ENCODE measurements at regions not wholly inside any gene's neighbourhood (a gene's known extent, or its start where the extent isn't known, plus 50 kb on each side); places are given as distances from the start of the nearest gene placed in this dataset.
A peak's percentile ranks its signal among the peaks of the same experiment; 100 is the strongest.

DNA sequence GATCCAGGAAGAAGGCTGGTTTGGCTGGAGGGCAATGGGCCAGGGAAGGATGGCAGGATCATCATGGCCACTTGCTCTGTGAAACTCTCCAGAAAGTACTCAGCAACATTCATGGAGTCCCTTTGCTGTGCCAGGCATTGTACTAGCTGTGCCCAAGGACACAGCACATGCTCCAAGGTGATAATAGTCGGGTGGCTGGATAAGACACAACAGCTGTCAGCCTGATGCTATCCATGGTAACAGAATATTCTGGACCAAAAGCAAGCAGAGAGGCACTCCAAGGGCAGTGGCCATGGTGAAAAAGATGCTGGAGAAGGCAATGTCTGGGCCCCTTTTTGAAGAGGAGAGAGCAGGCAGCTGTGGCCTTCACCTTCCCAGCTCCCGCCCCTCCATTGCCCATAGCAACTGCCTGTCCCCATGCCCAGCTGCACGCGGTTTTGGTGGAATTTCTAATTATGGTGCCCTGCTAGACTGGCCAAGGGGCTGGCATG lies 113.8 kb upstream of the CPEB4 start:
- Mint-ChIP-seq H3K27ac (no peak overlapping the region), H3K4me3 (no peak overlapping the region), H3K4me1 (peaks cover 0 to 3% (median 0%) of the 10 kb centered on the region in 7 donors), H3K9me3 (no peaks in the 10 kb centered on the region), H3K36me3 (no peaks in the 10 kb centered on the region), H3K27me3 (peaks cover 0 to 2% (median 0%) of the 10 kb centered on the region in 5 donors)
- Histone ChIP-seq H3K4me3 (ENCODE audit: low read length) (no peak overlapping the region), H3K4me1 (ENCODE audit: control insufficient read depth in 2 of 2, insufficient read depth in 2 of 2, low read length in 2 of 2) (no peaks in the 10 kb centered on the region), H3K9me3 (ENCODE audit: control insufficient read depth in 2 of 3, low read length in 3 of 3) (no peaks in the 10 kb centered on the region), H3K27me3 (ENCODE audit: control insufficient read depth in 2 of 2, insufficient read depth in 2 of 2, low read length in 2 of 2) (no peaks in the 10 kb centered on the region), H3K36me3 (ENCODE audit: control insufficient read depth in 2 of 3, insufficient read depth in 3 of 3, low read length in 3 of 3) (no peaks in the 10 kb centered on the region), H3K27ac (ENCODE audit: low read depth, low read length) (no peak overlapping the region)
- intact Hi-C loops (cut with micrococcal nuclease): no loop called here
- CTCF ChIA-PET: no interaction called here
- DNase-seq (no peak), ATAC-seq (no peak)
- POLR2A ChIA-PET: no interaction called here

DNA sequence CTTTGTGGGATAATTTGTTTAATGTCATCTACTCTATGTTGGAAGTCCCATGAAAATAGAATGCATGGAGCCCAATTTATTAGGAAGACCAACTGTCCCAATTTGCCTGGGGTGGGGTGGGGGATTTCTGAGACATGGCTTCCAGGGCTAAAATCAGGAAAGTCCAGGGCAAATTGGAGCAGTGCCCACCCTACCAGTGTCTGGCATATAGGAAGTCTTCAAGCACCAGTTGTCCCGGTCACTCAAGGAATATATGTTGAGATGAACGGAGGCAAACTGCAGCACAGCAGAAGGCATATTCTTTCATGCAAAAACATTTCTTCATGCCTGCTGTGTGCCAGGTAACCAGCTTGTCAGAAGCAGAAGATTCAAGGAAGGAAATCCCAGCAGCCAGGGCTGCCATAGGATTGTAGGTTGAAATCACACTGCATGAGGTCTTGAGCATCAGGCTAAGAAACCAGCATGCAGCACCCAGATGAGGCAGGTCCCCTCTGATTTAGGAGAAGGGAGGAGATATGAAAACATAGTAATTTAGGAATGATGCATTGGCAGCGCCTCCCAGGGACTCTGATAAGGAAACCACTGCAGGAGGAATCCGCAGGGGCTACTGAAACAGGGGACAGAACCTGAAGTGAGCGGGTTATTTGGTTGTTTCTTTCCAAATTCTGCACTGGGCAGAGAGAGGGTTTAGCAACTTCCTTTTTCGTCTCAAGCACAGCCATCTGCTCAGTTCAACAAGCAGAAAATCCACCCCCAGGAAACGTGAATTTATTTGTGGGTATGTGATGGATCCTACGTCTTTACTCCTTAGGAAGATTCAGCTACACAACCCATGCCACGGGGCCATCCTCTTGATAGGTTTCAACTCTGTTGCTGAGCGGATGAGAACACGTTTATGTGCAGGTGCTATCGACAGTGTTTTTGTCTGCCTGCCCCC lies 112.6 kb upstream of the CPEB4 start:
- Histone ChIP-seq H3K4me3 (ENCODE audit: low read length) (no peak overlapping the region), H3K9me3 (ENCODE audit: control insufficient read depth in 2 of 3, low read length in 3 of 3) (no peaks in the 10 kb centered on the region), H3K27me3 (ENCODE audit: control insufficient read depth in 2 of 2, insufficient read depth in 2 of 2, low read length in 2 of 2) (no peaks in the 10 kb centered on the region), H3K36me3 (ENCODE audit: control insufficient read depth in 2 of 3, insufficient read depth in 3 of 3, low read length in 3 of 3) (no peaks in the 10 kb centered on the region), H3K27ac (ENCODE audit: low read depth, low read length) (no peak overlapping the region), H3K4me1 (ENCODE audit: control insufficient read depth in 2 of 2, insufficient read depth in 2 of 2, low read length in 2 of 2) (no peaks in the 10 kb centered on the region)
- ATAC-seq (no peak), DNase-seq (no peak)
- ChIA-PET CTCF (no interaction called here), POLR2A (no interaction called here)
- no peaks in the 10 kb centered on the region for H3K36me3 Mint-ChIP-seq
- no peaks in the 10 kb centered on the region for H3K9me3 Mint-ChIP-seq
- H3K27ac Mint-ChIP-seq: peak overlapping the region in 1 of 9 donors; percentile 38
- intact Hi-C loops (cut with micrococcal nuclease): no loop called here
- H3K4me3 Mint-ChIP-seq: no peak overlapping the region
- H3K4me1 Mint-ChIP-seq: peaks cover 0 to 5% (median 0%) of the 10 kb centered on the region in 7 donors
- peaks cover 0 to 2% (median 0%) of the 10 kb centered on the region in 5 donors for H3K27me3 Mint-ChIP-seq

DNA sequence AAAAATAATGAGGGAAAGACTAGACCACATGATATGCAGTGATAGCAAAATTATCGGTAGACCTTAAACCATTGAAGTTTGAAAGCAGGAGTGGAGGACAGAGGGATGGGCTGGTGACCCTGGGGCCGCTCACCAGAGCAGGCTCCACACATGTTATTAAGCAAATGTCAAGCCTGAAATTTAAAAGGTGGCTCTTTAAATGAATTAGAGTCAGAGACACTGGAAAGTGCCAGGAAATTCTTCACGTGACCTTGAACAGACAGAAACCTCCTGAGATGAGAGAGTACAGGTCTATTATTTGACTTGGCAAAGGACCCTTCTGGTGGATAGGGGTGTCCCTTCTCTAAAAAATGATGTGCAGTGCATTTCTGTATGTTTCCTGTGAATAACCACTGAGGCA lies 111.0 kb upstream of the CPEB4 start:
- POLR2A ChIA-PET: no interaction called here

GRCh38 chr5:173777674-173778073 lies 110.5 kb upstream of the CPEB4 start:
- no peaks in the 10 kb centered on the region for H3K27me3 ChIP-seq (ENCODE audit: control insufficient read depth in 2 of 2, insufficient read depth in 2 of 2, low read length in 2 of 2)
- Mint-ChIP-seq H3K4me3 (no peak overlapping the region), H3K4me1 (peaks cover 7 to 15% (median 14%) of the 10 kb centered on the region in 7 donors), H3K36me3 (no peaks in the 10 kb centered on the region), H3K9me3 (no peaks in the 10 kb centered on the region), H3K27ac (no peak overlapping the region), H3K27me3 (peaks cover 0 to 2% (median 0%) of the 10 kb centered on the region in 5 donors)
- DNase-seq: no peak
- no peaks in the 10 kb centered on the region for H3K36me3 ChIP-seq (ENCODE audit: control insufficient read depth in 2 of 3, insufficient read depth in 3 of 3, low read length in 3 of 3)
- no peaks in the 10 kb centered on the region for H3K9me3 ChIP-seq (ENCODE audit: control insufficient read depth in 2 of 3, low read length in 3 of 3)
- no peak overlapping the region for H3K27ac ChIP-seq (ENCODE audit: low read depth, low read length)
- H3K4me3 ChIP-seq (ENCODE audit: low read length): no peak overlapping the region
- POLR2A ChIA-PET: no interaction called here
- CTCF ChIA-PET: interaction anchor here (0.6 kb wide), 1 partner anchor 81 kb away, joined by 3 read pairs; no protein-coding TSS in a partner anchor
- ATAC-seq: no peak
- peaks cover 4 to 6% of the 10 kb centered on the region in 2 donors for H3K4me1 ChIP-seq (ENCODE audit: control insufficient read depth in 2 of 2, insufficient read depth in 2 of 2, low read length in 2 of 2)
- intact Hi-C loops (cut with micrococcal nuclease): no loop called here

More for the DNA sequence above, 111.0 kb upstream of the CPEB4 start:
- CTCF ChIA-PET: no interaction called here
- no peak overlapping the region for H3K4me3 Mint-ChIP-seq
- H3K36me3 Mint-ChIP-seq: no peaks in the 10 kb centered on the region
- peaks cover 0 to 2% (median 0%) of the 10 kb centered on the region in 5 donors for H3K27me3 Mint-ChIP-seq
- Histone ChIP-seq H3K27me3 (ENCODE audit: control insufficient read depth in 2 of 2, insufficient read depth in 2 of 2, low read length in 2 of 2) (no peaks in the 10 kb centered on the region), H3K4me3 (ENCODE audit: low read length) (no peak overlapping the region), H3K36me3 (ENCODE audit: control insufficient read depth in 2 of 3, insufficient read depth in 3 of 3, low read length in 3 of 3) (no peaks in the 10 kb centered on the region), H3K9me3 (ENCODE audit: control insufficient read depth in 2 of 3, low read length in 3 of 3) (no peaks in the 10 kb centered on the region), H3K27ac (ENCODE audit: low read depth, low read length) (no peak overlapping the region), H3K4me1 (ENCODE audit: control insufficient read depth in 2 of 2, insufficient read depth in 2 of 2, low read length in 2 of 2) (peaks cover 1 to 2% of the 10 kb centered on the region in 2 donors)
- no peak for DNase-seq
- intact Hi-C loops (cut with micrococcal nuclease): no loop called here
- no peak overlapping the region for H3K27ac Mint-ChIP-seq
- H3K4me1 Mint-ChIP-seq: peaks cover 7 to 12% (median 9%) of the 10 kb centered on the region in 7 donors
- ATAC-seq: no peak
- no peaks in the 10 kb centered on the region for H3K9me3 Mint-ChIP-seq

GRCh38 chr5:173778152-173778782 lies 109.9 kb upstream of the CPEB4 start:
- H3K27ac Mint-ChIP-seq: no peak overlapping the region
- POLR2A ChIA-PET: no interaction called here
- peaks cover 4 to 6% of the 10 kb centered on the region in 2 donors for H3K4me1 ChIP-seq (ENCODE audit: control insufficient read depth in 2 of 2, insufficient read depth in 2 of 2, low read length in 2 of 2)
- no peaks in the 10 kb centered on the region for H3K27me3 ChIP-seq (ENCODE audit: control insufficient read depth in 2 of 2, insufficient read depth in 2 of 2, low read length in 2 of 2)
- no peak for DNase-seq
- H3K36me3 Mint-ChIP-seq: no peaks in the 10 kb centered on the region
- H3K4me3 Mint-ChIP-seq: no peak overlapping the region
- H3K9me3 ChIP-seq (ENCODE audit: control insufficient read depth in 2 of 3, low read length in 3 of 3): no peaks in the 10 kb centered on the region
- H3K4me3 ChIP-seq (ENCODE audit: low read length): no peak overlapping the region
- H3K9me3 Mint-ChIP-seq: no peaks in the 10 kb centered on the region
- peak; percentile 20 for ATAC-seq
- peaks cover 7 to 18% (median 14%) of the 10 kb centered on the region in 7 donors for H3K4me1 Mint-ChIP-seq
- intact Hi-C loops (cut with micrococcal nuclease): no loop called here
- peaks cover 0 to 2% (median 0%) of the 10 kb centered on the region in 5 donors for H3K27me3 Mint-ChIP-seq
- CTCF ChIA-PET: interaction anchor here (0.6 kb wide), 1 partner anchor 80 kb away, joined by 3 read pairs; no protein-coding TSS in a partner anchor
- no peak overlapping the region for H3K27ac ChIP-seq (ENCODE audit: low read depth, low read length)
- H3K36me3 ChIP-seq (ENCODE audit: control insufficient read depth in 2 of 3, insufficient read depth in 3 of 3, low read length in 3 of 3): no peaks in the 10 kb centered on the region

DNA sequence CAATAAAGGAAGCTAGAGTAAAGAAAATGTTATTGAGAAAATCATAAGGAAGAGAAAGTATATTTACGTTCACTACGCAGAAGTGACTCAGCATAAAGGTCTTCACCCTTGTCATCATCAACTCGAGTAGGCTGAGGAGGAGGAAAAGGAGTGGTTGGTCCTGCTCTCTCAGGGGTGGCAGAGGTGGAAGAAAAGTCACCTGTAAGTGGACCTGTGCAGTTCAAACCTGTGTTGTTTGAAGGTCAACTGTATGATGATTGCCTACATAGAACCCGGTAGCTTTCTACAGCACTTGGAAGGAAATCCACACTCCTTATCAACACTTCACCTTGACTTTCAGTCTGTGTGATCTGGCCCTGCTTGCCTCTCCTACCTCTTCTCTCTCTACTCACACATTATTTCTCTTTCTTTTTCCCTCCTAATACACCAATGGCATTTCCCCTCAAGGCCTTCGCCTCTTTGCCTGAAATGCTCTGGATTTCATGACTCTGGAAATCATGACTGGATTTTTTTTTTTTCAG lies 109.3 kb upstream of the CPEB4 start:
- intact Hi-C loops (cut with micrococcal nuclease): no loop called here
- H3K27me3 Mint-ChIP-seq: peaks cover 0 to 2% (median 0%) of the 10 kb centered on the region in 5 donors
- ATAC-seq (peak; percentile 34), DNase-seq (no peak)
- no peaks in the 10 kb centered on the region for H3K27me3 ChIP-seq (ENCODE audit: control insufficient read depth in 2 of 2, insufficient read depth in 2 of 2, low read length in 2 of 2)
- H3K4me3 Mint-ChIP-seq: no peak overlapping the region
- CTCF ChIA-PET: no interaction called here
- no peaks in the 10 kb centered on the region for H3K36me3 Mint-ChIP-seq
- H3K27ac Mint-ChIP-seq: no peak overlapping the region
- no peak overlapping the region for H3K27ac ChIP-seq (ENCODE audit: low read depth, low read length)
- H3K9me3 ChIP-seq (ENCODE audit: control insufficient read depth in 2 of 3, low read length in 3 of 3): no peaks in the 10 kb centered on the region
- H3K4me3 ChIP-seq (ENCODE audit: low read length): no peak overlapping the region
- H3K4me1 Mint-ChIP-seq: peaks cover 7 to 18% (median 15%) of the 10 kb centered on the region in 7 donors
- POLR2A ChIA-PET: no interaction called here
- H3K36me3 ChIP-seq (ENCODE audit: control insufficient read depth in 2 of 3, insufficient read depth in 3 of 3, low read length in 3 of 3): no peaks in the 10 kb centered on the region
- peaks cover 0 to 2% (median 0%) of the 10 kb centered on the region in 11 donors for H3K9me3 Mint-ChIP-seq
- H3K4me1 ChIP-seq (ENCODE audit: control insufficient read depth in 2 of 2, insufficient read depth in 2 of 2, low read length in 2 of 2): peaks cover 4 to 6% of the 10 kb centered on the region in 2 donors

Measured in naive thymus-derived CD4-positive, alpha-beta T cell (primary cell).